GM19240 (cell line): ENCODE measurements at regions not wholly inside any gene's neighbourhood (a gene's known extent, or its start where the extent isn't known, plus 50 kb on each side); places are given as distances from the start of the nearest gene placed in this dataset.
A peak's percentile ranks its signal among the peaks of the same experiment; 100 is the strongest.
"Not testable (repeated sequence)": the region's sequence is repeated elsewhere in the genome, so short reads cannot be mapped to it uniquely, and the experiment has no call there.

ENCODE experiments used
- DNase-seq: peaks from one replicate; pipeline ENCODE4 v3.0.0; 2011; ENCODE audit warnings: low spot score; ENCODE audit not compliant: insufficient read length

DNA sequence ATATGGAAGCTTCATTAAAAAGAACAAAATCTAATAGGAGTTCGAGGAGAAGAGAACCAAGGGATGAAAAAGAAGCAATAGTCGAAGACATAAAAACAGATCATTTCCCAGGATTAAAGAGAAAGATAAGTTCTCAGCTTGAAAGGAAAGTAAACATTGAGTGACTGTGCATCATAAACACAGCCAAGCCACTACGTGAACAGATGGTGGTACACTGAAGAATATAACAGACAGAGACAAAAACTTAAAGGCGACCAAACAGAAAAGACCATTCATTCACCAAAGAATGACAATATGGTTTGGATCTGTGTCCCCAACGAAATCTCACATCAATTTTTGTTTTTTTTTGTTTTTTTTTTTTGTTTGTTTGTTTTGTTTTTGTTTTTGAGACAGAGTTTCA, 210.8 kb upstream of the LINGO1 start:
- DNase-seq: no peak

DNA sequence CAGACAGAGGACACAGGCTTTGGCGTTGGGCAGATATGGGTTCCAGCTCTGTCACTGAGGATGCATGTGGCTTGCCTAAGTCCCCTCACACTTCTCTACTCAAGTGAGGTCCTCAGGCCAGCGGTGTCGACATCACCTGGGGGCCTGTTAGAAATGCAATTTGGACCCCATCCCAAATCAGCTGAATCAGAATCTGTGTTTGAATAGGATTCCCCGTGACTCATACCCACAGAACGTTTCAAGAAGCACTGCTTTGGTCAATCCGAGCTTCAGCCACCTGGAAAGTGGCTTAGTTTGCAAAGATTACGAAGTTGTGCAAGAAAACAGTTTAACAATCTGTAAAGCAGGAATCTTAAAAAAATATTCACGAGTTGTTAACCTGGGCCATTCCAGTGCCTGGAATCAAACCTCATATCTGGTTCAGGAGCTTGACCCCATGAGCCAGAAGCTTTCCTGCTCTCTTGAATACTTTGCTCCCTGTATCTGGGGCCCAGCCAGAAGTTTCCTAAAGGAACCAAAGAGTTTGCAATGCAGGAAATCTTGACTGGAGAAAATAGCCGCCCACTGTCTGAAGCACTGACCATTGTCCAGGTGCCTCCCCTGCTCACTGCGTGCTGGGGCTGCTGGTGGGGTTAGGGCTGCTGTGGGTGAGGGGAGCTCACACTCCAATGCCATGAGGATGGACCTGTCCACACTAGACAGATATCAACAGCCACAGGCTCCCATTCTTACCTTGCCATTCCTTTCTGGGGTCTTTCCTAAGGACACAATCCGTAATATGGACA, 208.5 kb upstream of the LINGO1 start:
- no peak for DNase-seq

DNA sequence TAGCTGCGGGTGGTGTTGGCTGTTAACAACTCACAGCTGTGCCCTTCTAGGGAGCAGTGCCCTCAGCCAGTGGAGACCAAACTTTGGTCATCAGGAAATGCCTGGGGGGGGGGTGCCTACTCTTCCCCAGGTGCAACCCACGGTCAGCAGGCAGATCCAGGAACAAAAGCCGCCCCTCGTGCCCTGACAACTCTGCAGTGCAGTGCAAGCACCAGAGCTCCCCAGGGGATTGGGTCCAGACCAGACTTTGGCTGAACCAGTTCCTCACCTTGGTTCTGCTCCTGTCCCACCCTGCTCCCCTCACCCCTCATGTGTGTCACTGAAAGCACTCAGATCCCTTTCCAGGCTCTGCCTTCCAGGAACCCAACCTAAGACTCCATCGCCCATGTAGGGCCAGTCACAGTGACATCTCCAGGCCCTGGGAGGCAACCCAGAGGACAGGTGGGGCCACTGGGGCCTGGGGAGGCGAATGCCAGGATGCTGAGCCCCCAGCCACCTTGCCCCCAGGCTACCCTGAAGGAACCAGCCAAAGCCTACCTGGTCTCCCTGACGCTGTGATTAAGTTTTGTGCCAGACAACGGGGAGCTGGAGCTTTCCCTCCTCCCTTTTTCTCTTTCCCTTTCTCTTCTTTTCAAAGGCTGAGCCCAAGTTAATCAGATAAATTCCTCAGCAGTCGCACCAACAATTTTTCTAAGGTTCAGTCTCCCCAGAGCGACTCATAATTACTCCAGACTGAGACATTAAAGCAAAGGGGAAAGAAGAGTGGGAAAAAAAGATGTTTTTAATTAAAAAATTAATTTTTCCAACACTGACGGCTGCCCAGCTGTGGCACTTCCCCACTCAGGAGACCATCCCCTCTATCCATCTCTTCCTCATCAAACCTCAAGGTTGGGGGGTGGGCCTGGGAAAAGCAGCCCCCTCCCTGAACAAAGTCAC, 207.5 kb upstream of the LINGO1 start:
- no peak for DNase-seq

DNA sequence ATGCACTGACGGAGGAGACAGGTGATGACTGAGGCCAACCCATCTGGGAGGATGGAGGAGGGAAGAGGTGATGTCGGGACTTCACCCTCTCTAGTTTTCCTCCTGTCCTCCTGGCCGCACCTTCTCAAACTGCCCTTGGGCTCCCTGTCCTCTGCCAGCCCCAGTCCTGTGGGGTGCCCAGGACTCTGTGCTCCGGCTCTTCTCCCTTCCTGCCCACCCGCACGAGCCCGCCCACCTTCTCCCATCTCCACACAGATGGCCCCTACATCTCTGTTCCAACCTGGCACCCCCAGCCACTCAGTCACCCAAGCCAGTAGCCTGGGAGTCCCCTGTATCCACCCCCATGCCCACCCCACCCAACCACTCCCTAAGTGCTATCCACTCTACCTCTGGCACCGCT, 206.7 kb upstream of the LINGO1 start:
- no peak for DNase-seq

DNA sequence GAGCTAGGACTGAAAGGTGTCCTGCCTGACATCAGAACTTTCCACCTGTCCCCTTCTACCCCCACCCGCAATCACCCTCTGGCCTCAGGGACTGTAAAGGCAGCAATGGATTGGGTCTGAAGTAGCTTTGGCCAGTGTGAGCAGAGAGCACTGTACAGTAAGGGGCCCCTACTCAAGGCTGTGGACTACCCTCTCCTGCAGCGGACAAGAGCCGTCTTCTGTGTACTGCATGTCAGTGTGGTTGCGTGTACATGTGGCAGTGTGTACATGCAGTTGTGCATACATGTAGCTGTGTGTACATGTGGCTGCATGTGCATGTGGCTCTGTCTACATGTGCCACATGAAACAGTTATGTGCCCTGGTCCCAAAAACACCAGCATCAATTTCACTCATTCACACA, 205.9 kb upstream of the LINGO1 start:
- DNase-seq: no peak

DNA sequence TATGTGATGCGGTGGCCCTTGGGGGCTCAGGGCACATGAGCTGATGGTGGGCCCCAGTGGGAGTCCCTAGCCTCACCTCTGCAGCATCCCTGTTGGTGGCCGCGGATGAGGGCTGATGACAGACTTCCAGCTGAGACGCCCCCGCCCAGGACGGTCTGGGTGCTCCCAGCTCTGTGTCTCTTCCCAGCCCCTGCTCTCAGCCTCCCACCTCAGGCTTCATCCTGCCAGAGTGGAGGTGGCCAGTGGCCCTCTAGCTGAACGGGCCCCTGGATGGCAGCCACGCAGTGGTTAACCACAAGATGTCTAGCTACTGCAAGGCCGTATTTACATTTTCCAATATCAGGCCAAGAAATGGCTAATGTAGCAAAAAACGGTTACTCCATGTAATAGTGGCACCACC, 205.3 kb upstream of the LINGO1 start:
- DNase-seq: no peak

DNA sequence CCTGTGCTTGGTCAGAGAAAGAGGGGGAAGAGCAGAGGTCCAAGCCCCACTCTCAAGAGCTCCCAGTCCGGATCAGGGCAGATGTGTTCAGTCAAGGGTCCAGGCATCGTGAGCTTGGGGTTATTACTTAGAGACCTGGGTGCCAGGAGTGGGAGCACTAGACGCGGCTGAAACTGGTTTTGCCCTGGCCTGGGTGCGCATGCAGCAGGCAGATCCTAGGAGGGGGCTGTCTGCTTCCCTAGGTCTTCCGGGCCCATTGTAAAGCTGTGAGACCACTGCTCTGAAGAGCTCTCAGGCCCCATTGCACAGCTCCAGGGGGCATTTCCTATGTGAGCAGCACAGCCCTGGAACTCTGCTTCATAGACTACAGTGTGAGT, 204.9 kb upstream of the LINGO1 start:
- no peak for DNase-seq

DNA sequence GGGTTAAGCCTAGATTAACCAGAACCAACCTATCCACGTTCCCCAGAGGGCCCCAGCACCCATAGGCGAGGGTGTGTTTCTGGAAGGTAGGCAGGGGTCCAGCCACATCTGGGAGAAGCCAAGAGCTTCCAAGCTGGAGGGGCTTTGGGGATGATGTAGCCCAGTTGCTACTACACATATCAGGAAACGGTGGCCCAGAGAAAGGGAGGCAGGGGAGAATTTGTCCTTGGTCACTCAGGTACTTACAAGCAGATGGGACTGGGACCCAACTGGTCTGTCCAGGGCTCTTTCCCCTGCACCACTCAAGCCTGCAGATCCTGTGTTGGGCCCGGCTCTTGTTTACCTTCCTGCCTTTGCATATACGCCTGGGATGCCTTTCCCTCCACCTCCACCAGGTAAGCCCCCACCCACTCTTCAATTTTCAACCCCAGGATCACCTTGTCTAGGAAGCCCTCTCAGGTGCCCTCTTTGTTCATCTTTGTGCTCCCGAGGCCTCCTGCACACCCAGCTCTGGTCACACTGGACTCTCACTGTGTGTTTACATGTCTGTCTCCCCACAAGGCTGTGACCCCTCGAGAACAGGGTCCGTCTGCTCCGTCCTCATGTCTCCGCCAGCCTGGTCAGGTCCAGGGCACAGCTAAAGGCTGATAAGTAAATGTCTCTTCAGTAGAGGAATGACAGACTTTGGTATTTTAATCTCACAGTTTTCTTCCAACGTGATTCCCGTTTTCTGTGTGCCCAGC, 204.4 kb upstream of the LINGO1 start:
- no peak for DNase-seq

DNA sequence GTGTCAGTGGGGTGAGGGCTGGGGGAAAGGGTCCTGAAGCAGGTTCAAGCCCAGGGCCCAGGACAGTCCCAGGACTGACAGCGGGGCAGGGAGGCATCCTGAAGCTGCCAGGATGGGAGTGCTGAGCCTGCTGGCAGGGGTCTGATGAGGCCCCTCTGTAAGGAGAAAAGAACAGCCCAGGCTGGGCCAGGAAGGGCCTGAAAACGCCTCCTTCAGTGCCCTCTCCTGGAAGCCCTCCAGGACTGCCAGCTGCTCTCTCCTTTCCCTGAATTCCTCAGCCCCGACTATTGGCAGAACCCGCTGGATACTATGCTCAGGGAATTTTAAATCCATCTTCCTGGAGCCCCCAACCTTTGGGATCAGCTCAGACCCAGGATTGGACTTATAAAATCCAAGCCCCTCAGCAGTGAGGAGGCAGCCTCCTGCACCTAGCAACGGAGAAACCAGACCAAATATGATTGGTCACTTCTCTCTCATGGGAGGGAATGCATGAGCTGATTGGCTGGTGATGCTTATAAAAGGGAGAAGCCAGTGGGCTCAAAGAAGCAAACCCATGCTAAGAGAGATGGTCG, 203.5 kb upstream of the LINGO1 start:
- peak; percentile 48 for DNase-seq

DNA sequence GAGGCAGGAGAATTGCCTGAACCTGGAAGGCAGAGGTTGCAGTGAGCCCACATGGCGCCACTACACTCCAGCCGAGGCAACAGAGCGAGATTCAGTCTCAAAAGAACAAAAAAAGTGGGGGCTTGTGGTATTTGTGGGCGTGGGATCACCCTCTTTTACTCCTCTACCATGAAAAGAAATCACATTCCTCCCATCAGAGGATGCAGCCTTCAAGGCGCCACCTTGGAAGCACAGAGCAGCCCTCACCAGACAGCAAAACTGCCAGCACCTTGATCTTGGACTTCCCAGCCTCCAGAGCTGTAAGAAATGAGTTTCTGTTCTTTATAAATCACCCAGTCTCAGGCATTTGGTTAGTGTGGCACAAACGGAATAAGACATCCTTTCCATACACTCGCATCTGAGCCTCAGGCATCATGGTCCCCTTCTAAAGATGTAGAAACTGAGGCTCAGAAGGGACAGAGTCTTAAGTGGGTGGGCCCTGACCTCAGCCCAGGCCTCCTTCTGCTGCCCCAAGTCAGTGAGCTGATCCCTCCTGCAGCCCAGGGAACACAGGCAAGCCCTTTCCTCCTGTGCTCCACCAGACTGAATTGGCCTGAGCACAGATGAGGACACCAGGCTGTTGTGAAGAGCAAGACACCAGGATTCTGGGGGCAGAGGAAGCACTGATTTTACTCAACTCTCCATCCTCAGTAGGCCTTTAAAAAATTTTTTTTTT, 201.7 kb upstream of the LINGO1 start:
- DNase-seq: no peak

DNA sequence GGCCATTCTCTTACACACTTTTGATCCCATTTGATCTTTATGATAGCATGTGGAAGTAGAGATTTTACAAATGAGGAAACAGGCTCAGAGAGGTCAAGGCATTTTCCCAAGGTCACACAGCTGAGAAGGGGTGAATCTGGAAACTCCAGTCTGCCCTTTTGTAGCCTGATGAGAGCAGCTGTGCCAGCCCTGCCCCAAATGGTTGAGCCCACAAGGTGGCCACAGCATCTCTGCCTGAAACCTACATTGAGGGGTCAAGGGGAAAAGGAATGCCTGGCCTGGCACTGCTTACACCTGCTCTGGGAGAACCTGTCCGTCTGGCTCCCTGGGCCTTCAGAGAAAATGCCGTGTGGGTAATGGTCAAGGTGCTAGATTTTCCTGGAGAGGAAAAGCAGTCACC, 200.2 kb upstream of the LINGO1 start:
- DNase-seq: no peak

DNA sequence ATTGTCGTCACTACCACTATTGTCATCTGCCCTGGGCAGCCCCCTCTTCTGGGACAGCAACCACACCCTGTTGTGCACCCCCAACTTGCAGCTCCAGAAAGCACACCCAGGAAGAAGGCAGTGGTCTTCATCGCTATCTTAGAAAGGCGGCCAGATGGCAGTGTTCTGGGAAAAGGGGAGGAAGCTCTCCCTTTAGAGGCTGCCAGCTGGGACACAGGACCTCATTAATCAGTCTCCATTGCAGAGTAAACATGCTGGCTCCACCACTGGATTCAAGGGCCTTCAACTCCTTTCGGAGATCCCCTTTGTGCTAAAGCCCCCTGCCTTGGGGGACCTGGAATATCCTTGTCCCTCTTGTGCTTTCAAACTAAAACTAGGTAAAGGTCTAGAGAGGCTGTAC, 199.3 kb upstream of the LINGO1 start:
- no peak for DNase-seq

DNA sequence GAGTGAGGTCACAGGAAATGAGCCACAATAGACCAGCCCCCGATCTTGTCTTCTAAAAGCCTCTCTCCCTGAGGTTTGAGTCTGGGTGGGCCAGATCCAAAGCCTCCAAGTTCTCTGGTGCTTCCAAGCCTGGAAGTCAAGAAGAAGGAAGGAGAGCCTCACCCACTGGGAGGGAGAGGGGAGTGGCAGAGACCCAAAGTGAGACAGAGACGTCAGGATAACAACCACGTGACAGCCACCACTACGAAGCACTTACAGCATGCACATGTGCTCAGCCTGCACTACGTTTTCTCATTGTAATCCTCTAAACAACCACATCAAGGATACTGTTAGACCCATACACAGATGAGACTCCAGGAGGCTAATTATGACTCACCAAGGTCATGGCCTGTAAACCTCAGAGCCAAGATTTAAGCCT, 197.3 kb upstream of the LINGO1 start:
- no peak for DNase-seq

DNA sequence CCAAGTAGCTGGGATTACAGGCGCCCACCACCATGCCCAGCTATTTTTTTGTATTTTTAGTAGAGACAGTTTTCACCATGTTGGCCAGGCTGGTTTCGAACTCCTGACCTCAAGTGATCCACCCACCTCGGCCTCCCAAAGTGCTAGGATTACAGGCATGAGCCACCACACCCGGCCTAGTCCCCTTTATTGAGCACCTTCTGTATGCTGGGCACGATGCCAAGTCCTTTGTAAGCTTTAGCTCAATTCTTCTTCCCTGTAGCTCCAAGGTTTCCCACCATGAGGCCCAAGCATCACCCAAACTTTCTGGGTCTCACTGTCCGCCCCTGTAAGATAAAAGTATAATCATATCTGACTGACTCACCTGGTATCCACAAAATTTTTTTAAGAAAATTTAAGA, 196.6 kb upstream of the LINGO1 start:
- not testable (repeated sequence) for DNase-seq

DNA sequence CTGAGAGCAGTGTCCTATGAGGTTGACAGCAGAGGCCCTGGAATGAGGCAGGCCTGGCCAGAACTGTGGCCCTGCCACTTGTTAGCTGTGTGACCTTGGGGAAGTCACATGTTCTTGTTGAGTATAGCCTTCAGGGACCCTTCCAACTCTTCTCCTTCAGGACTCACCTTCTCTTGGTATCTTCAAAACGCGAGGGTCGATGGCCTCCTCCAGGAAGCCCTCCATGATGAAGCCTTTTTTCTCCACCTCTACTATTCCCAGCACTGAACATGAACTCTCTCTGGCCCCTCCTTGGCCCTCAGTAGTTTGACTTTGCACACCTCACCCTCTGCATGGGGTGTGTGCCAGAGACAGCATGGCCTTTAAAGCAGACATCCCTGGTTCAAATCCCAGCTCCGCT, 195.1 kb upstream of the LINGO1 start:
- no peak for DNase-seq

DNA sequence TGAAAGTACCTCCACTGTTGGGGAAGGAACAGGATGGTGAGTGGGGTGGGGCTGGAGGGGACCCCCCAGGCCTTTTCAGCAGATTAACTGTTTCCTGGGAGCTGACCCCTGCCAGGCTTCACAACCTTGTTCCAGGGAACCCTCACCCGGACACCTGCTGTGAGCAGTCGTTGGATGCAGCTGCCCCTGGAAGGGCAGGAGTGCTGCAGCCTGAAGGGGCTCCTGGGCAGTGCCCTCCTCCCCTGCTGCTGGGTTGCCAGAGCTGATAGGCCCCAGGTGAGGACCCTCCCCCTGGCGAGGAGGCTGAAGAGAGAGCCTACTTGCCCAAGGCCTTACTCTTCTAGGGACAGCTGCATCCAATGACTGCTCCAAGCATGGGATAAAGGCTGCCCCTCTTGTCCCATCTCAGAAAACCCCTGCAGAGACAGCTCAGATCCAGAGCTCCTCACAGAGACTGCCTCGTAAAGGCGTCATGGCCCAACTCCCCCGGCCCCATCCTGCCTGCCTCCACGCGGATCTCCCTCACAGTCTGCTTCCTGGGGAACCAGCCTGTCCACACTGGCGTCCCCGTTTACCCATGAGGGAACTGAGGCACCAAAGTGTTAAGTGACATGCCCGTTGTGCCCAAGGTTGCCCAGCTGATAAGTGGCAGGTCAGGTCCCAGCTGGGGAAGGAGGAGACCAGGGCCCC, 193.4 kb upstream of the LINGO1 start:
- no peak for DNase-seq

DNA sequence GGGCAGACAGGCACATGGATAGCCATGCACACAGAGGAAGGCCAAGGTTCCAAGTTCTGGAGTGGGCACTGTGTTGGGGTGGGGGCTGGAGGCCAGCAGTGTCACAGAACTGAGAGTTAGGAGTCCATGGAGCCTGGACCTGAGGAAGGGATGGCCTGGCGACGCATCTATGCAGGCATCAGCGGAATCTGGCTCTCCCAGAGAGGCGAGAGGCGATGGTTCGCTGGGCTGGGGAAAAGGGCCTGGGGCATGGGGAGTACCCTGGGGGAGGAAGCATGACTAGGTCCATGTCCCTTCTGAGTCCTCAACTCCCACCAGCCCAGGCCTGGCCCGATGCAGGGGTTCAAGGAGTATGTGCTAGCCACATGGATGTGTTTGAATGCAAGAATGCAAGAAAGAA, 192.8 kb upstream of the LINGO1 start:
- no peak for DNase-seq

DNA sequence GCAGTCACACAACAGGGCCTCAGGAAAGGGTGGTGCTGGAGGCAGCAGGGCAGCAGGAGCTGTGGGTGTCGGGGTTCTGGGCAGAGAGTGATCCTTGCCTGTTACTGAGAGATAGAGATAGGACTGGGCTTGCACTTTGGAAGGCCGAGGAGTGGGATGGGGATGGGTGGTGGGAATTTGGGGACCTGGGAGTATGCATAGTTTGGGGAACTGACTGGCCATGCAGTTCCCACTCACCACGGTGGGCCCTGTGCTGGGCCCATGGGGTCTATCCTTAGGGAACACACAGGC, 192.5 kb upstream of the LINGO1 start:
- DNase-seq: no peak

DNA sequence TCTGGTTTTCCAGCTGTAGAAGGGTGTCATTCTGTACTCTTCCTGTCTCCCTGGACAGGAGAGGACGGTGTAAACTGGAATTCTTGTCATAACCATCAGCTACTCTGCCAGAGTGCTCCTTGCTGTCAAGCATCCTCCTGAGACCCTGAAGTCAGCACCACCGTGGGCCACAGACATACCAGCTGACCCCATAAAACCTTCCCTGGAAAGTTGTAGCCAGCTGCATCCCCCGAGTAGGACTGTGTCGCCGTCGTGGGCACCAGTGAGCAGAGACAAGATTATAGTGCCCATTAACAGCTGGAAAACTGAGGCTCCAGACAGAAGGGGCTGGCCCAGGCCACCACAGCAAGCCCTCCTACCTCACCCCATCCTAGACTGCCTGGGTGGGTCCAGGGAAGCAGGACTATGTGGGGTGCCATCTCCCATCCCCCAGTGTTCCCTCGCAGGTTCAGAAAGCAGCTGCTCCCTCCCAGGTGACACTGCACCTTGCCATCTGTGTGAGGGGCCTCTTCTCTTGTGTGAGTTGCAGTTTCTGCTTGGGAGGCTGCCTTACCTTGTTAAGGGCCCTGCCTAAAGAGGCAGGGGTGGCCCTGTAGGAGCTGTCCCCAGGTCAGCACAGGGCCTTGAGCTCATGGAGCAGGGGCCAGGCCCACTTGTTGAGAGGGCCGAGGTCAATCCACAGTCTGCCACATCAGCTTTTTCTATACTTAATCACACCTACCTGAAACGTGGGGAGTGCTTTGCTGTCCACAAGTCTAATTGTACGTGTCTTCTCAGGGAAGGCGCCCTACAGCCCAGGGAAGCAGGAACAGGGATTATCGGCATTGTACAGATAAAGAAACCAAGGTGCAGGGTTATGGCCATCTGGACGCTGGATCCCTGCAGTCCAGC, 191.9 kb upstream of the LINGO1 start:
- no peak for DNase-seq

DNA sequence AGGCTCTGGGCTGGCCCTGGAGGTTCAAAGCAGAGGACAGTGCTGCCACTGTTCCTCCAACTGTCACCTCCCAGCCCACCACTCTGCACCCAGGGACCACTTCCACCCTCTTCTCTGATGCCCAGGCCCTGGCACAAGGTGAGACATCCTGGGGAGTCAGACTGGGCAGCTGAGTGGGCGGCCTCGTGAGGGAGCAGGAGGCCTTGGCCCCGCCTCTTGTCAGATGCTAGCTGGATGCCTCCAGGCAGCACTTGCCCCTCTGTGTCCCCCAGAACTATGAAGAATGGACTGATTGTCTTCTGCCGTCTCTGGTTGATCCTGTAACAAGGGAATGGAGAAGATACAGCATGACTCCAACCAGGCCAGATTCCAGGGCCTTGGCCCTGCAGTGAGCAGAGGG, 191.0 kb upstream of the LINGO1 start:
- DNase-seq: no peak
